Right hindlimb (tissue), 1 donor: ENCODE measurements at regions not wholly inside any gene's neighbourhood (a gene's known extent, or its start where the extent isn't known, plus 50 kb on each side); places are given as distances from the start of the nearest gene placed in this dataset.
"Not testable (repeated sequence)": the region's sequence is repeated elsewhere in the genome, so short reads cannot be mapped to it uniquely, and the experiment has no call there.

Source experiments
- DNase-seq: peaks from one replicate; pipeline ENCODE4 v3.0.0-alpha.2; 2018

DNA sequence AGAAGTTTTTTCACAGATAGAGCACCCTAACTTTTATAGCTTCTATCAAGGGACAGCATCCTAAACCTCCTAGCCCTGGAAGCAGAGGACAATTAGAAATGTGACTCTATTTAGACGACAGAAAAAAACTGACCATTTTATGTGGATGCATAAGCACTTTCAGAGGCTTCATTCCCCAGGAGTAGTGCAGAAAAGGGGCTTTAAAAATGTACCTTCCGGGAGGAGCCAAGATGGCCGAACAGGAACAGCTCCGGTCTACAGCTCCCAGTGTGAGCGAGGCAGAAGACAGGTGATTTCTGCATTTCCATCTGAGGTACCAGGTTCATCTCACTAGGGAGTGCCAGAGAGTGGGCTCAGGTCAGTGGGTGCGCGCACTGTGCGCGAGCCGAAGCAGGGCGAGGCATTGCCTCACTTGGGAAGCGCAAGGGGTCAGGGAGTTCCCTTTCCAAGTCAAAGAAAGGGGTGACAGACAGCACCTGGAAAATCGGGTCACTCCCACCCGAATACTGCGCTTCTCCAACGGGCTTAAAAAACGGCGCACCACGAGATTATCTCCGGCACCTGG is 416.4 kb upstream of the C1orf87 start:
- DNase-seq, result not testable (repeated sequence)

DNA sequence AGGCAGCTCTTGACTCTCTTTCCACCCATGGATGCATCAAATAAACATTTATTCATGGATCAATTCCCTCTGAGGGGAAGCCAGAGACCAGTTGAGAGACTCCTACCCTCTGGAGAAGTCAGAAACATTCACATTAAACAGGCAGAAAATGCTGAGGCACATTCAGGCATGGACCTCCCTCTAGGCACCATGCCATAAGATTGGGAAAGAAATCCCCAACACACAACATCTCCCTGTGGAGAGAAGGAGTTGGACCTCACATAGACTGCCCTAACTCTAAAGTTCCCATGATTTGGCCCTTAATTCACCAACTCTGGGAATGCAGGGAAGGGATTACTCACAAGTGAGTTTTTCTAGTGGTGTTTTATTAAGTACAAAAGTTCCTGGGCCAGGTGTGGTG is 415.3 kb upstream of the C1orf87 start:
- DNase-seq, result no peak

DNA sequence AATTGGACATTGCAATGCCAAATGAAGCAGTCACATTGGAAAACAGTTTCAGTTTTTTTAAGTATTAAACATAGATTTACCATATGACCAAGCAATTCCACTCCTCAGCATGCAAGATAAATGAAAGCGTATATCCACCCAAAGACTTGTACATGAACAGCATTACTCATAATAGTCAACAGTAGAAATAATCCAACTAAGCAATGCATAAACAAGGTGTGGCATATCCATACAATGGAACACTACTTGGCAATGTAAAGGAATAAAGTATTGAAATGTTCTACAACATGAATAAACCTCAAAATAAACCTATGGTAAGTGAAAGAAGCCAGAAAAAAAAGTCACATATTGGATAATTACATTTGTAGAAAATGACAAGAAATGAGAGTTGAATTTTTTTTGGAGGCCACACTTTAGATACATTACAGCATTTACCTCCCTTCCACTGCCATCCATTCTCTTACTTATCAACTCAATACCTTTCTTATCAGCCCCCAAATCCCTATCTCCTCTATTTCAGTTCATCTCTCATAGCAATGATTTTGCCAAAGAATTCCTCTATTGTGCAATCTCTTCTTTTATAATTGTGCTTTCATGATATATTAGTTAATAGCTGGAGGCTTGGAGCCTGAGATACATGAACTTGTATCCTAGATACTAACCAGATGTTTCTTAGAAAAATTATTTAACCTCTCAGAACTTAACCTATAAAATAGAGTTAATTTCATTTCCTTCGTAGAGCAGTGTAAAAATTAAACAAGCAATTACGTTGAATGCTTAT is 414.2 kb upstream of the C1orf87 start:
- no peak for DNase-seq

DNA sequence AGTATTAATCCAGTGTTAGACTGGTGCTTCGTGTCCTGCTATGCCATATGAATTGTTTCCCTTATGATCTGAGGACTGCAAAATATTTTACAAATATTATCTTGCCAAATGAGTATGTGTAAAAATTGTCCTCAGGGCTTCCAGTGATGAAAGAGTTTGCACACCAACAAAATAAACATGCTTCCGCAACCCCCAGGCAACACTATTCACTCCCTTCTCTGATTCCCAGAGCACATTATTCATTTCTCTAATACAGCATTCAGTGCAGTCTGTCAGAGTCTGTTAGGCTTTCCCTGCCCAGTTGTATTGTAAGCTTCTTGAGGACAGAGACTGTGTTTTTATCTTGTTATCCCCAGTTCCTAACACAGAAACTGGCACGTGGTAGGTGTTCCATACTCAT is 409.9 kb upstream of the C1orf87 start:
- no peak for DNase-seq

DNA sequence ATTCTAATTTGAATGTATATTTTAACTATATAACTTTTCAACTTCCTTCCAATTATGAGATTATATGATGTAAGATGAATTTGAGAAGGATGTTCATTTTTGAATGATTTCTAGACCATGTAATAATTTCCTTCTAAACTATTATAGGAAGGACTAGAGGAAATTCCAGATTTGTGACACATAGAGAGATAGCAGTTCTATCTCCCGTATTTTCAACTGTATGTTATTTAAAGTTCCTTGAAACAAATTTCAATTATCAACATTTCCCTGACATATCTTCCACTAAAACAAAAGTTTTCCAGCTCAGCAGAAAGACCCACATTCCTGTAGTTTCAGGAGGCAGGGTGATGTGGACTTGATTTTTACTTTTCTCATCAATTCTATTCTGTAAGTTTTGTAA is 396.7 kb upstream of the C1orf87 start:
- DNase-seq, result no peak

DNA sequence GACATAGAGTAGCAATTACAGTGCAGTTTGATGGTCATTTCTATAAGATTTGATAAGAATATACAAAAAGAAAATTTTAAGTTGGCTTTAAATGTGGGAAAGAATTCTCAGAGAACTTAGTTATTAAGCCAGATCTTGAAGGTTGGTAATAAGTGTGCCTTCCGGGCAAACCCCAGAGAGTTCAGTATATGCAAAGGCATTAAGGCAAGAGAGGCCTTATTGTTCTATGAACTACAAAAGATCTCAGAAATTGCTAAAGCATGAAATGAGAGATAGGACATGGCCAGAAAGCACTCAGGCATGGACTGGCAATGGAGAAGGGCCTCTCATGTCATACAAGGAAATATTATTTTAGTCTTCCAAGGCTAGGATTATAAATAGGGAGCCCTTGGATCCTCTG is 390.2 kb upstream of the C1orf87 start:
- no peak for DNase-seq

DNA sequence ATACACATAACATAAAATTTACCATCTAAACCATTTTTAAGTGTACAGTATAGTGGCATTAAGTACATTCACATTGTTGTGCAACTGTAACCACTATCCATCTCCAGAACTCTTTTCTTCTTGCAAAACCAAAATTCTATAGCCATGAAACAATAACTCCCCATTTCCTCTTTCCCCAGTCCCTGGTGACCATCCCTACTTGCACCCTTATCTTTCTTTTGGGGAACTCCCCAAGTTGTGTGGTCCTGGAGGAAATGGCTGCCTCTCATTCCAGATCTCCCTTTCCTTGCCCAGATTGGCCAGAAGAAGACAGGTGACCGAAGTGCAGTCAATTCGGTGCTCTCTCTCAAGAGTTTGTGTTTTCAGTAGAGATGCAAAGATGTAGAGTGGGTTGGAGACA is 389.6 kb upstream of the C1orf87 start:
- no peak for DNase-seq

DNA sequence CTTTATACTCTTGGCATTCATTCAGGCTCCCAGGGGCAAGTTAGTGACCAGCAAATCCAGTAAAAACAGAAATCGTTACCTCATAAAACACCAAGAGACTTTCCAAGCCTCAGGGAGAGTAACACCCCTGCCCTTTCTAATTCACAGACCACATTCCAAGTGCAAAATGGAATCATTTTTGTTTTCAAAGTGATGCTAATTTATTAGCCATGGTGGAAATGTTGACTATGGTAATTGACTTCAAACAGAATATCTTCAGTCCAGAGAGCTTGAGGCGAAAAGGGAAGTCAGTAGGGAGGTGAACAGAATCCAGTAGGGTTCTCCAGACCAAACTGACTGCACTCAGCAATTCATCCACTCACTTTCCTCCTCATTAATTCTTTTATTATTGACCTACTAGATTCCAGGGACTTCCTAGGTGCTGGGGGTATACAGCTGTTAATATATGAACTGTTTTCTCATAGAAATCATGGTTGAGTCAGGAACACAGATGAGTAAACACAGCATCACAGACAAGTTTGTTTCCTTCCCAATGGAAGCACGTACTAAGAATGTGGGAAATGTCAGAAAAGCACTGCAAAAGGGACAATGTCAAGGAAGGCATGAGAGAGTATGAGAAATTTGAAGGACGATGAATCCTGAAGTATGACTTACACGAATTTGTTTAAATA is 388.5 kb upstream of the C1orf87 start:
- DNase-seq, result no peak

DNA sequence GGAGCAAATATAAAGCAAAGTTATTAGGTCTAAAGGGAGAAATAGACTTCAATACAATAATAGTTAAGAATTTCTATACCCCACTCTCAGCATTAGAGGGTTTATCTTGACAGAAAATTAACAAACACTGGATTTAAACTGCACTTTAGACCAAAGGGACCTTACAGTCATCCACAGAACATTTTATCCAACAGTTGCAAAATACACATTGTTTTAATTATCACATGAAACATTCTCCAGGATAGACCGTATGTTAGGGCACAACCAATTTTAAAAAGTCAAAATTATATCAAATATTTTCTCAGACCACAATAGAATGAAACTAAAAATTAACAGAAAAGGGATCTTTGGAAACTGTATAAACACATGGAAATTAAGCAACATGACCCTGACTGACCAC is 384.5 kb upstream of the C1orf87 start:
- DNase-seq, result no peak

DNA sequence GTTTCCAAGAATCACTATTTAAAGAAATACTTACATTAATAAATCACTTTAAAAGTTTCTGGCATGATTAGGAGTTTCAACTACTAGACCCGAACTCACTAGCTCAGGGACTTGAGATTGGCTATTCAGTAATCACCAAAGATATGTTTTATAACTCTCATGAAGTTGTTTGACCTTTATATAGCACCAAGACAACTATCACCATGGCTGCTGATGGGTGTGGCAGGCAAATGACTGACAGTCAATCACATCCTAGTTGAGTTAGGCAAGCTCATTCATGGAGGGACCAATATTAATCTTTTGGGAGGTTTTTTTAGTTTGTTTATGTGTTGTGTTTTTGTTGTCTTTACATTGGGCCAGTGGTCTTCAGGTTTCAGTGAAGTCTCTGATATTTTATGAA is 376.3 kb upstream of the C1orf87 start:
- no peak for DNase-seq

DNA sequence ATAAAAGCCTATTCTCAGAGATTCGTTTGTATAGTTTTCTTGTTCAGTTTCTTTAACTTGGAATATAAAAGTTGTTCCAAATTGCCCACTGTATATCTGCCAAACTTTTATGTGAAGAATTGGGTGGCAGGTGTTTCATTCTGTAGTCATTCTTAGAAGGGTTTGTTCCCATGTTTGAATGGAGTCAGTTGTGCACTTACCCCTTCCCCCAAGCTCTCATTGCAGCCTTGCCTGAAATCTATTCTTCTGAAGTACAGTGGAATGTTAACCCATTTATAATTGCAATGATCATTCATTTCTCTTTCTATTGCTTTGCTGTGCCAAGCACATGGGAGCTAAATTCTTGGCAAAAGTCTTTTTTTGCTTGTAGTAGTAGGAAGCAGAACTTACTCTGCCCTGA is 375.3 kb upstream of the C1orf87 start:
- DNase-seq, result peak; percentile 23

DNA sequence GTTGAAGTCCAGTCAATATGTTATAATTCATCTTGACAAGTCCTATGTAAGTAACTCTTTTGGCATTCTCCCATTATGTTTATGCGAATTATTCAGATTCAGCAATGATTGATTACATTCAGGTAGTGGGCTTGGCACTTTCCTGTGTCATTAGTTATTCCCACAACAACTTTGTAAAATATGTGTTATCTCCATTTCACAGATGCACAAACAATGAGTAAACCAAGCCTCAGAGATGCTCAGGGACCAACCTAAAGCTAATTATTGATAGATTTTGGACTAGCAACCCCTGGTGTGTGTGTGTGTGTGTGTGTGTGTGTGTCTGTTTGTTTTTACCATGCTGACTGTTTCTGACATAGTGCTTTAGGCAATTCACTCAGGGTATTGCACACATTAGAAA is 371.1 kb upstream of the C1orf87 start:
- DNase-seq, result no peak

DNA sequence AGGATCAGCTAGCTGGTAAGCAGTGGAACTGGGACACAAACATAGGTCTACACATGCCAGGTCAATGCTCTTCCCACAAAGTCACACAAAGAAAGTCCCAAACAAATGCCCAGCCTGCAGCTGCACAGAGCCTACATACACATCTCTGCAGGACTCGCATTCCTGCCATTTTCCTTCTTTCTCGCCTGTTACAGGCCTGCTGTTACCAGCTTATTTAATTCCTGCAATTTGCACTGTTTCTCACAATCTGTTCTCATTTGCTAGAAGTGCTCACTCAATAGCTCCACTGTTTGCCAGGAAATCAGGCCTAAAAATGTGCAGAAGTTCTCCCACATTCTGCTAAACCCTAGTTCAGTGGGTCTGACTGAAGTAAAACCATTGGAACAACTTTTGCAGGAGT is 362.6 kb upstream of the C1orf87 start:
- DNase-seq, result peak; percentile 50

DNA sequence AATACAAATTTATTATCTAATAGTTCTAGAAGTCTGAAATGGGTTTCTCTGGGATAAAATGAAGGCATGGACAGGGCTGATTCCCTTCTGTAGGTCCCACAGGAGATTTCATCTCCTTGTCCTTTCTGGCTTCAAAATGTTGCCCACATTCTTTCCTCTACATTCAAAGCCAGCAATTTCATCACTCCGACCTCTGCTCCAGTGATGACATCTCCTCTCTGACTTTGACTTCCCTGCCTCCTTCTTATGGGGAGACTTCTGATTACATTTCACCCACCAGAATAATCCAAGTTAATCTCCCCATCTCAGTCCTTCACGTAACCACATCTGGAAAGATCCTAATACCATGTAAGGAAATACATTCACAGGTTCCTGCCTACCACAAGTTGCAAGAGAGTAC is 358.0 kb upstream of the C1orf87 start:
- no peak for DNase-seq

DNA sequence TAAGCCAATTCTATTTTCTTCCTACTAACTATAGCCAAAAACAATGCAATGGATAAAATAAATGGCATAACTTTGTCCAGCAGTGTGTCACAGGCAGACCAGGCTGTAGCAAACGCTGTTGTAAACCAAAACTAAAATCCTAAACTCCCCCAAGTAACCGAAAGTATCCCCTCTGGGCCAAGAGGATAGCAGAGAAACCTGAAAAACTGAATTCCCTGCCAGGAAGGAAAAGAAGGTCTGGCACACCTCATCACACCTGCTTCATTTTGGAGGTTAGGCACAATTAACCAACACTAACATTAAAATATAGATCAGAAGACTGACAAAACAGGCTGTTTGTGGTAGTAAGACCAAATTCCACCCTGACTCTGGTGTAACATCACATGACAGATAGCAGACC is 356.8 kb upstream of the C1orf87 start:
- no peak for DNase-seq

DNA sequence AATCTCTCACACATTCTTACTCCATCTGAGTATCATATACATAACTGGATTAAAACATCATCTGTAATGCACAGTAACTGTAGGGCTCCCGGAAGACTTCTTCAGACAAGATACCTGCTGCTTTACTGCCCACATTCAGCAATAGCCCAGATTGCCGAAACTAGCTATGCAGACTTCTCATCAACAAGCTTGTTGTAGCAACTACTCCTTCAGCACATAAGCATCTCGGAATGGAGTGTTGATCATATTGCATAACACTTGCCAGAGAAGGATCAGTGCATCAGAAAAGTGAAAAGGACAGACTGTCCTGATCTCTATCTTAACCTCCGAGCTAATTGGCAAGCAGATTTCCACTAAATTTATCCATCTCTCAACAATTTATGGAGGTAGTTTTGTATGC is 354.6 kb upstream of the C1orf87 start:
- no peak for DNase-seq

DNA sequence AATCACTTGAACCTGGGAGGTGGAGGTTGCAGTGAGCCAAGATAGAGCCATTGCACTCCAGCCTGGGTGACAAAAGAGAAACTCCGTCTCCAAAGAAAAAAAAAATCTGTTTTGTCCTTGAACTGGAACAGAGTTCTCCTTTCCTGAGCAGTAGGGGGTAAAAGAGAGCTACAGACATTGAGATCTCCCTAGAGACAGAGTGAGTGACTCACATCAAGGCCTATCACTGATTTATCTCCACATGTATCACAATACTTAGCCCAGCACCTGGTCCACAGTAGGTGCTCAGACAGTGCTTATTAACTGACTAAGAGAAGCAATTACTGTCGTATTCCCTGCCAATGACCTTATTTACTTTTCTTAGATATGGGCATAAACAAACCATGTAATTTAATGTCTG is 354.1 kb upstream of the C1orf87 start:
- DNase-seq, result no peak

DNA sequence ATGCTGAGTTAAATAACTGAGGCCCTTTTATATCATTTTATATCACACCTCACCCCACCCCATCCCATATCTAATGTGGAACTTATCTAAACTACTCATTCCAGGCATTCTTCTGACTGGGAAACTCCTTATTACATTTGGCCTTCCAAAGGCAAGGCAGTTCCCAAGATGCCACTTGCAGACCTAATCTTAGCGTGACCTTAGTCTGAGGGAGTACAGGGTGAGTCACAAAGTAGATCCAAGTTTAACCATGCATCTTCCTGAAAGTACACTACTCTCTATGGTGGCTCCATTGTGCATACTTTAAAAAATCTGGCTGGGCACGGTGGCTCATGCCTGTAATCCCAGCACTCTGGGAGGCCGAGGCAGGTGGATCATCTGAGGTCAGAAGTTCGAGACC is 353.6 kb upstream of the C1orf87 start:
- no peak for DNase-seq

DNA sequence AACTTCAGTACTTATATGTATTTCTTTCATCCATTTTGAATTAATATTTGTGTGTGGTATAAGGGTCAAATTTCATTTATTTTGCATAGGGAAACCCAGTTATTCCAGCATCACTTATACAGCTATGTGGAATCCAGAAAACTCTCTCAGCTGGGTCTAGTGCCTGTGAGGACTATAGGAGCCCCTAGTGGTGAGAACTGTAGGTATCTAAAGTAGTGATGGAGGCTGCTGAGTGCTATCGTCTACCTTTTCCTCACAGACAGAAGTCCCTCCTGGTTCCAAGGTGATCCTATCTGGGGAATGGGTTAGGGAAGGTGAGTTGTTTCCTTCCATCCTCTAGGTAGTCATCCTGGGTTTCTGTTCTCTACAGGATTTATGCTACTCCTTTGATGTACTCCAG is 352.0 kb upstream of the C1orf87 start:
- no peak for DNase-seq

DNA sequence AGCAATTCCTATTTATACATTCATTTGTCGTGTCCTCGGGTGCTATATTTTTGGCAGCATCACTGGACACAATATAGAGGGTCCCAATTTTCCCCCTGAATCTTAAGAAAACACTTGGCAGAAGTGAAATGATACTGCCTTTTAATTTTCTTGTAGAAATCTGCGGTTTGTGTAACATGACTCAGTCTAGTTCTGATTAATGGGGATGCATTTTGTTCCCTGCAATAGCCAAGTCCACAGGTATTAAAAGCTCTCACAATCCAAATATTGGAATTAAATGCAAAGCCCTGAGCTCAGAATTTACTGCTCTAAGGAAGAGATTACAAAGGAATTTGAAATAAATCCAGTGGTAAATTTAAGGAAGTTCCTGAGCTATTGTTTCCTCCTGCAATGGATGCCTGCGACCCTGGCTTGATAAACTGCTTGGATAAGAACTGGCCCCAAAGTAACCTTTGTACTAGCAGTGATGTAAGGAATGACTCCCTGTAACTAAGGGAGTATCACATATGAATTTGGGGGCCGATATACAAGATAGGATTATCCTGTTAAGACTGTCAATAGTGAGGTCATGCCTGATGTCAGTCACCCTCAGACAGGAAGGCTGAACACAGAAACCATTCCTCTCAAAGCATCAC is 349.7 kb upstream of the C1orf87 start:
- peak; percentile 28 for DNase-seq

DNA sequence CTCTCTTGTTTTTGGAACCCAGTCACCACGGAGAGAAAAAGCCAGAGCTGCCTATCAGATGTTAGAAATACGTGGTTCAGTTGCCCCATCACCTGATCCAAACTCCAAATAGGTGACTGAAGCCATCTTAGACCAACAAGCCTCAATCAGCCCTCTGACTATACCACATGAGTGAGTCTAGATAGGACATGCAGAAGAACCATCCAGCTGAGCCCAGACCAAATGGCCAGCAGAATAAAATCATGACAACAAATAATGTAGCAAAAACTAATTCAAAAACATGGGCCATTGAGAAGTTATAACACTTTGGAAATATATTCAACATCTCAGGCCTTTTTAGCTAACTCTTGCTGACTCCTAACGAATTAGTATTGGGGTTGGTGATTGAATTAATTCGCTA is 348.4 kb upstream of the C1orf87 start:
- DNase-seq, result no peak

DNA sequence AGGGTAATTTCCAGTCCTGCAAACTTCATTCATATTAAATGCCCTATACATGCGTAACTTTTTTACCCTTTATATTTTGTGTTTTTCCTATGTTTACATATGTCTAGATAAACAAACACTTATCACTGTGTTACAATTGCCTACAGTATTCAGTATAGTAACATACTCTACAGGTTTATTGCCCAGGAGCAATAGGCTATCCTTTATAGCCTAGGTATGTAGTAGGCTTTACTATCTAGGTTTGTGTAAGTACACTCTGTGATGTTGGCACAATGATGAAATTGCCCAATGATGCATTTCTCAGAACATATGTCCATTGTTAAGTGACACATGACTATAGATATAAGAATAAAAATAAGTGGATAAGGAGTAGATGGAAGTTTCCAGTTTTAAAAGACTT is 345.5 kb upstream of the C1orf87 start:
- no peak for DNase-seq

DNA sequence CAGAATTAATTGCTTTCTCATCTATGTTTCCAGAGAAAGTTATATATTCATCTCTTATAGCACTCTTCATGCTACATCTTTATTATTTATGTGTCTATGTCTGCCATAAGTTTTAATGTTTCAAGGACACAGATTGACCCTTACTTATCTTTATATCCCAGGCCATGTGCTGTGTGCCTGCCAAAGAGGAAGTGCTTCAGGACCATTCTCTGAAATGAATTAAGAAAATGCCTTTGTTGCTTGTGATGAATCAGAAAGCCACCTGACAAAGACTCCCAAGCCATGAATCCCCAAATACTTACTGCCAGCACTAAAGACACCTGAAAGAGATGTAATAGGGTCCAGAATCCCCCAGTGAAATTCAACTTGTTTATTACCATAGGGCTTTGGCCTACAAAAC is 342.1 kb upstream of the C1orf87 start:
- DNase-seq, result no peak

DNA sequence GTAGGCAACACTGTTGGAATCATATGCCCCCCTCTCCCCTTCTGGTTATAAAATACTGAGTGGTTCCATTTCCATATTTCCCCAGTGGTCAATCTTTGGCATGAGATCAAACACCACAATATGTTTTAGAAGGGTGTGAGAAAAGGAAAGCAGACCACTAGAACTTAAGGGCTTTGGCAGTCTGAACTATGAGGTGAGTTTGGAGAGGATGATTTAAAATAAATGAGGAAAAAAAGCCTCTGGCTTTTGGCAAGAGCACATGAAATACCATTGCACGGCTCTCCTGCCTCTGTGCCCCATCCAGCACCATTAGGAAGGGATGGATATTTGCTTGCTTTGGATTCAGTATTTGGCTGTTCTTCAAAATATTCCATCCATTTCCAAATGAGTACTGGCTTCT is 339.5 kb upstream of the C1orf87 start:
- peak; percentile 47 for DNase-seq
